ENCODE measurements at regions not wholly inside any gene's neighbourhood (a gene's known extent, or its start where the extent isn't known, plus 50 kb on each side); places are given as distances from the start of the nearest gene placed in this dataset.

- no peaks in the 10 kb centered on the region for H3K27me3 Mint-ChIP-seq (ENCODE audit: low read depth)
- no peak for ATAC-seq
- no peaks in the 10 kb centered on the region for H3K9me3 Mint-ChIP-seq
- H3K4me3 Mint-ChIP-seq, result no peak overlapping the region
- no peak for DNase-seq
- no peaks in the 10 kb centered on the region for H3K4me1 Mint-ChIP-seq (ENCODE audit: low read depth)
- H3K36me3 Mint-ChIP-seq (ENCODE audit: insufficient read depth), result no peaks in the 10 kb centered on the region
Measured at GRCh38 chr3:23735062-23735461, 70.7 kb upstream of the UBE2E1 start.

GRCh38 chr3:23735535-23736326 is 70.0 kb upstream of the UBE2E1 start:
- DNase-seq (no peak), ATAC-seq (no peak)
- H3K4me3 Mint-ChIP-seq, result no peak overlapping the region
- H3K9me3 Mint-ChIP-seq, result no peaks in the 10 kb centered on the region
- no peaks in the 10 kb centered on the region for H3K27me3 Mint-ChIP-seq (ENCODE audit: low read depth)
- H3K36me3 Mint-ChIP-seq (ENCODE audit: insufficient read depth), result no peaks in the 10 kb centered on the region
- peaks cover 4% of the 10 kb centered on the region for H3K4me1 Mint-ChIP-seq (ENCODE audit: low read depth)

- Mint-ChIP-seq H3K27me3 (ENCODE audit: low read depth) (peaks cover 5% of the 10 kb centered on the region), H3K9me3 (no peaks in the 10 kb centered on the region), H3K4me1 (ENCODE audit: low read depth) (peaks cover 7% of the 10 kb centered on the region), H3K36me3 (ENCODE audit: insufficient read depth) (no peaks in the 10 kb centered on the region), H3K4me3 (no peak overlapping the region)
- DNase-seq (no peak), ATAC-seq (no peak)
Measured at GRCh38 chr3:23738944-23739343, 66.8 kb upstream of the UBE2E1 start.

GRCh38 chr3:23739536-23739935 is 66.2 kb upstream of the UBE2E1 start:
- peaks cover 7% of the 10 kb centered on the region for H3K4me1 Mint-ChIP-seq (ENCODE audit: low read depth)
- DNase-seq (no peak), ATAC-seq (no peak)
- H3K27me3 Mint-ChIP-seq (ENCODE audit: low read depth), result peaks cover 6% of the 10 kb centered on the region
- H3K4me3 Mint-ChIP-seq, result no peak overlapping the region
- no peaks in the 10 kb centered on the region for H3K9me3 Mint-ChIP-seq
- H3K36me3 Mint-ChIP-seq (ENCODE audit: insufficient read depth), result no peaks in the 10 kb centered on the region

GRCh38 chr3:23740517-23740965 is 65.2 kb upstream of the UBE2E1 start:
- H3K4me3 Mint-ChIP-seq, result no peak overlapping the region
- H3K9me3 Mint-ChIP-seq, result no peaks in the 10 kb centered on the region
- DNase-seq, result no peak

GRCh38 chr3:23741036-23741706 is 64.6 kb upstream of the UBE2E1 start:
- Mint-ChIP-seq H3K27me3 (ENCODE audit: low read depth) (peaks cover 11% of the 10 kb centered on the region), H3K9me3 (no peaks in the 10 kb centered on the region), H3K36me3 (ENCODE audit: insufficient read depth) (no peaks in the 10 kb centered on the region), H3K4me1 (ENCODE audit: low read depth) (peaks cover 7% of the 10 kb centered on the region), H3K4me3 (no peak overlapping the region)
- peak in 1 of 2 donors; percentile 28 for ATAC-seq
- DNase-seq, result no peak

More at GRCh38 chr3:23740517-23740965, 65.2 kb upstream of the UBE2E1 start:
- H3K36me3 Mint-ChIP-seq (ENCODE audit: insufficient read depth), result no peaks in the 10 kb centered on the region
- ATAC-seq, result peak; percentile 81 to 89
- peaks cover 10% of the 10 kb centered on the region for H3K27me3 Mint-ChIP-seq (ENCODE audit: low read depth)
- H3K4me1 Mint-ChIP-seq (ENCODE audit: low read depth), result peaks cover 7% of the 10 kb centered on the region

GRCh38 chr3:23743141-23743784 is 62.5 kb upstream of the UBE2E1 start:
- Mint-ChIP-seq H3K4me1 (ENCODE audit: low read depth) (peaks cover 7% of the 10 kb centered on the region), H3K4me3 (no peak overlapping the region)

GRCh38 chr3:23746441-23746840 is 59.3 kb upstream of the UBE2E1 start:
- no peaks in the 10 kb centered on the region for H3K9me3 Mint-ChIP-seq
- H3K4me1 Mint-ChIP-seq (ENCODE audit: low read depth), result no peaks in the 10 kb centered on the region
- DNase-seq (no peak), ATAC-seq (no peak)
- peaks cover 11% of the 10 kb centered on the region for H3K27me3 Mint-ChIP-seq (ENCODE audit: low read depth)
- no peak overlapping the region for H3K4me3 Mint-ChIP-seq
- no peaks in the 10 kb centered on the region for H3K36me3 Mint-ChIP-seq (ENCODE audit: insufficient read depth)

More at GRCh38 chr3:23743141-23743784, 62.5 kb upstream of the UBE2E1 start:
- H3K36me3 Mint-ChIP-seq (ENCODE audit: insufficient read depth), result no peaks in the 10 kb centered on the region
- peaks cover 11% of the 10 kb centered on the region for H3K27me3 Mint-ChIP-seq (ENCODE audit: low read depth)
- ATAC-seq, result no peak
- H3K9me3 Mint-ChIP-seq, result no peaks in the 10 kb centered on the region
- DNase-seq, result no peak

GRCh38 chr3:23747841-23748240 is 57.9 kb upstream of the UBE2E1 start:
- H3K36me3 Mint-ChIP-seq (ENCODE audit: insufficient read depth), result no peaks in the 10 kb centered on the region
- no peak for DNase-seq
- ATAC-seq, result no peak
- peaks cover 11% of the 10 kb centered on the region for H3K27me3 Mint-ChIP-seq (ENCODE audit: low read depth)
- H3K4me1 Mint-ChIP-seq (ENCODE audit: low read depth), result no peaks in the 10 kb centered on the region
- no peak overlapping the region for H3K4me3 Mint-ChIP-seq
- H3K9me3 Mint-ChIP-seq, result no peaks in the 10 kb centered on the region

- H3K4me1 Mint-ChIP-seq (ENCODE audit: low read depth), result no peaks in the 10 kb centered on the region
- no peaks in the 10 kb centered on the region for H3K9me3 Mint-ChIP-seq
- ATAC-seq (no peak), DNase-seq (no peak)
- H3K27me3 Mint-ChIP-seq (ENCODE audit: low read depth), result peaks cover 11% of the 10 kb centered on the region
- no peaks in the 10 kb centered on the region for H3K36me3 Mint-ChIP-seq (ENCODE audit: insufficient read depth)
- no peak overlapping the region for H3K4me3 Mint-ChIP-seq
Measured at GRCh38 chr3:23748398-23749110, 57.2 kb upstream of the UBE2E1 start.

GRCh38 chr3:23749609-23750008 is 56.1 kb upstream of the UBE2E1 start:
- DNase-seq (no peak), ATAC-seq (no peak)
- no peaks in the 10 kb centered on the region for H3K9me3 Mint-ChIP-seq
- H3K27me3 Mint-ChIP-seq (ENCODE audit: low read depth), result peaks cover 5% of the 10 kb centered on the region
- no peak overlapping the region for H3K4me3 Mint-ChIP-seq
- H3K36me3 Mint-ChIP-seq (ENCODE audit: insufficient read depth), result no peaks in the 10 kb centered on the region
- no peaks in the 10 kb centered on the region for H3K4me1 Mint-ChIP-seq (ENCODE audit: low read depth)

- H3K27me3 Mint-ChIP-seq (ENCODE audit: low read depth), result peaks cover under 1% of the 10 kb centered on the region
- no peaks in the 10 kb centered on the region for H3K9me3 Mint-ChIP-seq
- no peaks in the 10 kb centered on the region for H3K4me1 Mint-ChIP-seq (ENCODE audit: low read depth)
- DNase-seq (no peak), ATAC-seq (no peak)
- no peaks in the 10 kb centered on the region for H3K36me3 Mint-ChIP-seq (ENCODE audit: insufficient read depth)
- H3K4me3 Mint-ChIP-seq, result no peak overlapping the region
Measured at GRCh38 chr3:23750573-23751210, 55.1 kb upstream of the UBE2E1 start.

GRCh38 chr3:23751212-23751723 is 54.5 kb upstream of the UBE2E1 start:
- no peak overlapping the region for H3K4me3 Mint-ChIP-seq
- H3K27me3 Mint-ChIP-seq (ENCODE audit: low read depth), result no peaks in the 10 kb centered on the region
- DNase-seq (no peak), ATAC-seq (no peak)
- H3K9me3 Mint-ChIP-seq, result no peaks in the 10 kb centered on the region
- H3K4me1 Mint-ChIP-seq (ENCODE audit: low read depth), result no peaks in the 10 kb centered on the region
- no peaks in the 10 kb centered on the region for H3K36me3 Mint-ChIP-seq (ENCODE audit: insufficient read depth)

- no peak for ATAC-seq
Measured at GRCh38 chr3:23752126-23752525, 53.6 kb upstream of the UBE2E1 start.

More at GRCh38 chr3:23752126-23752525, 53.6 kb upstream of the UBE2E1 start:
- H3K27me3 Mint-ChIP-seq (ENCODE audit: low read depth), result no peaks in the 10 kb centered on the region
- H3K9me3 Mint-ChIP-seq, result no peaks in the 10 kb centered on the region
- H3K4me3 Mint-ChIP-seq, result no peak overlapping the region
- H3K4me1 Mint-ChIP-seq (ENCODE audit: low read depth), result no peaks in the 10 kb centered on the region
- H3K36me3 Mint-ChIP-seq (ENCODE audit: insufficient read depth), result no peaks in the 10 kb centered on the region
- no peak for DNase-seq
